ENCODE measurements at regions not wholly inside any gene's neighbourhood (a gene's known extent, or its start where the extent isn't known, plus 50 kb on each side); places are given as distances from the start of the nearest gene placed in this dataset.

DNA sequence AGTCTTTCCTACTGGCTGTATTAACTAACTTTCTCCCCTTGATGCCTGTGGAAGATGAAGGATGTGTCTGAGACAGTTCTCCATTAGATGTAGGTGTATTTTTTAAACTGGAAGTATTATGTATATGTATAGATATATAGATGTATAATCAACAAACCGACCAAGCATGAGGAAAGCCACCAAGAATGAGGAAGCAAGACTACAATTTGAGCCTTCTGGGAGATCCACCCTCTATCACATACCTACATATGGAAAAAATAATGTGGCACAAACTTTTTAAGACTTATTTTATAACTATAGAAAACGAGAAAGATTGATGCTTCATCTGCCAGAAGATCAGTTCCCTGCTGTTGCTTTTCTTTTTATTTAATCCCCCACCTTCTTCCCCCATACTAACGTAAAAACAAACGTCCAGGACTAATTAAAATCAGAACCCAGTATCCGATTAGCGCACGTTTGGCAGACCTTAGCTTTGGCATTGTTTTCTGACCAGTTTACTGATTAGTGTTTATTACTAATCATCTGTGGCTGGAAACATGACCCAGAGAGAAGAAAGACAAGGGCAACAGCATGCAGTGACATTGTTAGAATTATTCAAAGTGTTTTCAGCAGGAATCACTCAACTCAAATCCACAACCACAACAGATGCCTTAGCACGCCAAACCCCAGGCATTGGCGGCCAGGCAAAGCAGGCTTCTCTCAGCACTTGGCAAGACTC, 490.2 kb downstream of the EBF1 start:
- TF ChIP-seq, protein P1, sequence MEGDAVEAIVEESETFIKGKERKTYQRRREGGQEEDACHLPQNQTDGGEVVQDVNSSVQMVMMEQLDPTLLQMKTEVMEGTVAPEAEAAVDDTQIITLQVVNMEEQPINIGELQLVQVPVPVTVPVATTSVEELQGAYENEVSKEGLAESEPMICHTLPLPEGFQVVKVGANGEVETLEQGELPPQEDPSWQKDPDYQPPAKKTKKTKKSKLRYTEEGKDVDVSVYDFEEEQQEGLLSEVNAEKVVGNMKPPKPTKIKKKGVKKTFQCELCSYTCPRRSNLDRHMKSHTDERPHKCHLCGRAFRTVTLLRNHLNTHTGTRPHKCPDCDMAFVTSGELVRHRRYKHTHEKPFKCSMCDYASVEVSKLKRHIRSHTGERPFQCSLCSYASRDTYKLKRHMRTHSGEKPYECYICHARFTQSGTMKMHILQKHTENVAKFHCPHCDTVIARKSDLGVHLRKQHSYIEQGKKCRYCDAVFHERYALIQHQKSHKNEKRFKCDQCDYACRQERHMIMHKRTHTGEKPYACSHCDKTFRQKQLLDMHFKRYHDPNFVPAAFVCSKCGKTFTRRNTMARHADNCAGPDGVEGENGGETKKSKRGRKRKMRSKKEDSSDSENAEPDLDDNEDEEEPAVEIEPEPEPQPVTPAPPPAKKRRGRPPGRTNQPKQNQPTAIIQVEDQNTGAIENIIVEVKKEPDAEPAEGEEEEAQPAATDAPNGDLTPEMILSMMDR (IDR thresholded peaks at IDR 0.05): no peak
- TF ChIP-seq POLR2A (IDR thresholded peaks at IDR 0.05): no peak
- Histone ChIP-seq H3K9me3 (no peaks in the 10 kb centered on the region), H3K4me3 (replicated peaks in 1 of 3) (no peak overlapping the region), H3K27me3 (no peaks in the 10 kb centered on the region), H3K36me3 (no peaks in the 10 kb centered on the region), H3K4me1 (no peaks in the 10 kb centered on the region), H3K27ac (no peak overlapping the region)
- intact Hi-C loops (cut with DNase I): no loop called here
- DNase-seq: no peak
- 79 to 85% methylated on average over 9 of the region's 9 CpGs for WGBS, 2 donors

DNA sequence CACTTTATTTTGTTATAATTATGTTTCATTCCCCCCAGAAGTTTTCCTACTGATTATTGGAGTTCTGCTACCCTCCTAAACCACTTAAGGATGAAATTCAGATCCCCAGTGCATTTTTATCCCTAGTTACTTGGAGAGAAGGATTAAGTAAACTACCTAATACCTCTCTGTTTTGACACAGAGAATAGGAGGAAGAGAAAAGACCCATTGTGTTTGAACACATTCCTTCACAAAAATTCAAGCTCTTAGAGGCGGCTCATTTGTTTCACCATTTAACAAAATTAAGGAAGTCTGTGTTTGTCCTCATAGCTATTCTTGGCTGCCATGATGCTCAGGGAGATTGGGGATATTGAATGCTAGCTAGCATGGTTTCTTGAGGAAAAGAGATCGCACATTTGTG, 492.6 kb downstream of the EBF1 start:
- intact Hi-C loops (cut with DNase I): no loop called here
- no peak for DNase-seq

DNA sequence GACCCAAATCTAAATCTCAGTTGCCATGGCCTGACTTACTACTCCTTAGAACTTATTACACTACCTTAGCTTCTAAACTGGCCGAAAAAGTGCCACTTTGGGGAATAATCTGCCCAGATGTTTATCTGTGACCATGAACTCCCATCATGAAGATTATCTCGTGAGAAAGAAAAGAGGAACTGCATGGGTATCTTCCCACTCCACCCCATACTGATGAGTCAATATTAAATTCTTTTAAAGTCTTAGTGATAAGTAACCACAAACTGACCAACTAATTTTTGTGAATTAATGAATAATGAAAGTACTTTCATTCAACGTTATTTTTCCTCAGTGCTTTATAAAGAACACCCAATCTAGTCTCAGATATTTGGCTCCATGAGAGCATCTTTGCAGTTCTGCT, 493.5 kb downstream of the EBF1 start:
- Histone ChIP-seq H3K36me3 (no peaks in the 10 kb centered on the region), H3K4me3 (replicated peaks in 1 of 3) (no peak overlapping the region), H3K27me3 (no peaks in the 10 kb centered on the region), H3K27ac (no peak overlapping the region), H3K9me3 (no peaks in the 10 kb centered on the region), H3K4me1 (no peaks in the 10 kb centered on the region)
- intact Hi-C loops (cut with DNase I): no loop called here
- whole genome bisulfite sequencing, 2 donors: 85 to 90% methylated on average over 3 of the region's 3 CpGs
- TF ChIP-seq, protein P1 (IDR thresholded peaks at IDR 0.05): no peak
- TF ChIP-seq POLR2A (IDR thresholded peaks at IDR 0.05): no peak
- DNase-seq: no peak

More for the DNA sequence above, 492.6 kb downstream of the EBF1 start:
- H3K4me1 ChIP-seq: no peaks in the 10 kb centered on the region
- H3K27ac ChIP-seq: no peak overlapping the region
- WGBS, 2 donors: 86 to 89% methylated on average over 2 of the region's 2 CpGs
- no peak overlapping the region for H3K4me3 ChIP-seq (replicated peaks in 1 of 3)
- H3K36me3 ChIP-seq: no peaks in the 10 kb centered on the region
- H3K27me3 ChIP-seq: no peaks in the 10 kb centered on the region
- H3K9me3 ChIP-seq: no peaks in the 10 kb centered on the region
- no peak for TF ChIP-seq POLR2A (IDR thresholded peaks at IDR 0.05)
- TF ChIP-seq, protein P1 (IDR thresholded peaks at IDR 0.05): no peak

DNA sequence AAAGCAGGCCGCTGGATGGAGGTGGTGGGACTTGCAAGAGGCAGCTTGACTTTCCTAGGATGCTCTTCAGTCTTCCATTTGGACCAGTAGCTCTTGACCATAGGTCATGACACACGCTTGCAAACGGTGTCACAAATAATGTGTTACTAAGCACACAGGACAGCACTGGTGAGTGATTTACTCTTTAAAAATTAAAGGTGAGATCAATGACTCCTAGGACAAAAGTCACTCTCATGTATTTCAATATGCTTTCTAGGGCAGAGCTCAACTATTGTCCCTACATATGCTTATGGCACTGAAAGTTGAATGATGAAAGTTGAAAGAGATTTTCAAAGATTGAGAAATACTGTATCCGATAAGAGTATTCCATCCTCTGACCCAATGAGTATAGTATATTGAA, 496.7 kb downstream of the EBF1 start:
- Histone ChIP-seq H3K27ac (no peak overlapping the region), H3K4me1 (no peaks in the 10 kb centered on the region), H3K4me3 (replicated peaks in 1 of 3) (no peak overlapping the region), H3K9me3 (no peaks in the 10 kb centered on the region), H3K27me3 (no peaks in the 10 kb centered on the region), H3K36me3 (no peaks in the 10 kb centered on the region)
- intact Hi-C loops (cut with DNase I): no loop called here
- TF ChIP-seq, protein P1 (IDR thresholded peaks at IDR 0.05): no peak
- TF ChIP-seq POLR2A (IDR thresholded peaks at IDR 0.05): no peak
- 94 to 95% methylated on average over 4 of the region's 4 CpGs for WGBS, 2 donors
- no peak for DNase-seq

DNA sequence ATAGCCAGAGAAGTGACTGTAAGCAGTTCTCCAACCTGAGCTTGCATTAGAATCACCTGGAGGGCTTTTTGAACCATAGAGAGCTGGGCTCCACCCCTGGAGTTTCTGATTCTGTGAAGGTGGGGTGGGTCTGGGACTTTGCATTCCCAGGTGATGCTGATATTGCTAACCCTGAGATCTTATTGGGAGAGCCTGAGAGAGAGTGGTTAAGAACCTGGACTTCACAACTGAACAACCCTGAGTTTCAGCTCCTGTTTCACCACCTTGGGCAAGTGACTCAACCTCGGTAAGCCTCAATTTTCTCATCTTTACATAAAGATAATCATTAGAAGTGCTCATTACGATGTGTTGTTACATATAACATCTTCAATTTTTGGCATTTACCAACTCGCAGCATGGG, 498.6 kb downstream of the EBF1 start:
- TF ChIP-seq POLR2A (IDR thresholded peaks at IDR 0.05): no peak
- TF ChIP-seq, protein P1 (IDR thresholded peaks at IDR 0.05): no peak
- no peak overlapping the region for H3K4me3 ChIP-seq (replicated peaks in 1 of 3)
- no peaks in the 10 kb centered on the region for H3K36me3 ChIP-seq
- 93 to 97% methylated on average over 3 of the region's 3 CpGs for WGBS, 2 donors
- intact Hi-C loops (cut with DNase I): no loop called here
- no peak for DNase-seq
- H3K9me3 ChIP-seq: no peaks in the 10 kb centered on the region
- H3K27ac ChIP-seq: no peak overlapping the region
- H3K4me1 ChIP-seq: no peaks in the 10 kb centered on the region
- H3K27me3 ChIP-seq: no peaks in the 10 kb centered on the region

All from thyroid gland (tissue), 4 donors.